HG02588 (cell line): ENCODE measurements at regions not wholly inside any gene's neighbourhood (a gene's known extent, or its start where the extent isn't known, plus 50 kb on each side); places are given as distances from the start of the nearest gene placed in this dataset.
A peak's percentile ranks its signal among the peaks of the same experiment; 100 is the strongest.

Experiments
- ATAC-seq: cut with Tn5 transposase; IDR thresholded peaks from one replicate; pipeline ENCODE4 v1.9.1; 2021; ENCODE audit warnings: mild to moderate bottlenecking, moderate library complexity; ENCODE audit not compliant: unreplicated experiment

GRCh38 chr13:110097013-110097412 lies 209.9 kb downstream of the COL4A1 start:
- no peak for ATAC-seq

DNA sequence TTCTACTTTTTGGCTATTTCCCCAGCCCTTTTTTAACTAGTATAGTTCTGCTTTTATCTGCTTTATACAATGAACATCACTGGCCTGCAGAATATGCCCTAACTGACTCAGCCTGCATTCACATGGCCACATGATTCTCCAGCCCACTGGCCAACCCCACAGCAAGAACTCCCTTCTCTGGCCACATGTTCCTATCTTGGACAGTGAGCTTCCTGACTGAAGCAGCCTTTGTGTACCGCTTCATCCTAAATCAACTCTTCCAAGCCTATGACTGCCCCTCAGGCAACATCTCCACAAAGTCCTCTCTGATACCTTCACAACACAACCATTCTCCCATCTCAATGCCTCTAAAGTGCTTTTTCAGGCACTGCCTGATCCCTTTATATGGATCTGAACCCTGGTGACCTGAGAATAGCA lies 214.1 kb downstream of the COL4A1 start:
- ATAC-seq = no peak

DNA sequence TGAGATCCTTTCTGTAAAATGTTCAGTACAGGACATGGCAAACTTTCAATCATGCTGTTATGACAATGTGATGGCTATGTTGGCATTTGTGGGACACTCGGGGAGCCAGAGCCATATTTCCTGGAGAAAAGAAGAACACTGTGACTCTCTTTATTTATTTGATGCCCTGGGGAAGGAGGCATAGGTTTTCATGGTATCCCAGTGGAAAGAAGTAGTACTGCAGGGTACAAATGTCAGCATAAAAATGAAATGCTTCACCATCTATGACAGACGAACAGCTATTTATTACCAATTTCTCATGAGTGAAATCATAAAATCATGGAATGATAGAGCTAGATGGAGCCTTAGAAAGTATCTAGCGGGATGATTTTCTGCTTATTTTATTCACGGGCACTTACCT lies 217.1 kb downstream of the COL4A1 start:
- no peak for ATAC-seq

- no peak for ATAC-seq
Measured at GRCh38 chr13:110089100-110089499, 217.9 kb downstream of the COL4A1 start.

- ATAC-seq = no peak
Measured at GRCh38 chr13:110073982-110074381, 233.0 kb downstream of the COL4A1 start.

DNA sequence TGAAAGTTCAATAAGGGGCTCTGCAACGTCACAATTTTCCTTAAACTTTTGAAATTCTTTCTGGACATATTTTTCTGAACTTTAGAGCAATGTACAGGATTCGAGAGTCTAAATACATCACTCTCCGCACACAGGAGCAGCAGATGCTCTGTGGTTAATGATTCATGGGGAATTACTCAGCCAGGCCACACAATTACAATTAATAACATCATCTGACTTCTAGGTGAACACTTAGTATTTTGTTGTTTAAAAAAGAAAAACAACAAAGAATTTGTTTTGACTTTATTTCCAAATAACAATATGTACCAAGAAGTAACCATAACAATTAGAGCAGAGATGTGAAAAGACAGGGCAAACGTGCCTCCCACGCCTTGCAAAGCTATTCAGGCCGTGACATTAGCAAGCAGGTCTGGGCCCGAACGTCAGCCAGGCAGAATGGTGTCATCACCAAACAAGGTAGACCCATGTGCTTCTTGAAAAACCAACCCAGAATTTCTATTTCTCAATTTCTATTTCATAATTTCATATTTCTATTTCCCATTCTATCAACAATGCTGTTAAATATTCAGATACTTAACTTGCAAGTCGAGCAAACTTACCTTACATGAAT lies 236.3 kb downstream of the COL4A1 start:
- no peak for ATAC-seq

DNA sequence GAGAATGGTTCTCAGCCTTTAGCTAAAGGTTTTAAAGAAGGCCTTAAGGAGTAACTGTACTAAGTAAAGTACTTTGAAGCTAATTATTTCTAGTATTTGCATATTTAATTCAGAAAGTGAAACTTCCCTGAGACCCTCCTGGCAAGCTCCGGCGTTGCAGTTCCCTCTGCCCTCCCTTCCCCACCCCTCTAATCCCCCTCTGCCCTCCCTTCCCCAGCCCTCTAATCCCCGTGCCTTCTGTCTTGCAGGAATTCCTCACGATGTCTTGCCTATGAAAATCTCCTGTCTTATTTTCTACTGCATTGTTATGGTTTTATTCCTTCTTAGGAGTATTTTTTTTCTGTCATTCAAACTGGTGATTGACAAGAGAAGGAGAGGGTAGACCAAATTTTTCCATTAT lies 236.9 kb downstream of the COL4A1 start:
- ATAC-seq = no peak

DNA sequence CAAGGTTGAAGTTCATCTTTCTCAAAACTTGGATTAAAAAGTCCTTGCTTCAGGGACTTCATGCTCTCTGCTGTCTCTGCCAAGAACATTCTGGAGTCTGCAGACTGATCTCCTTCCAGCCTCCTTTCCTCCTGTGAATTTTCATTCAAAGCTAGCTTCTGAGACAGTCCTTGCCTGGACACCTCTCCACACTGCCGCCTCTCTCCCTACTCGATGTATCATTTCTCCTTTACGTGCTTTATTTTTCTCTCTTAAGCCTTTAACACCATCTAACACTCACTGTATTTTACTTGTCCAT lies 238.8 kb downstream of the COL4A1 start:
- ATAC-seq = no peak

GRCh38 chr13:110067355-110068175 lies 239.4 kb downstream of the COL4A1 start:
- no peak for ATAC-seq

DNA sequence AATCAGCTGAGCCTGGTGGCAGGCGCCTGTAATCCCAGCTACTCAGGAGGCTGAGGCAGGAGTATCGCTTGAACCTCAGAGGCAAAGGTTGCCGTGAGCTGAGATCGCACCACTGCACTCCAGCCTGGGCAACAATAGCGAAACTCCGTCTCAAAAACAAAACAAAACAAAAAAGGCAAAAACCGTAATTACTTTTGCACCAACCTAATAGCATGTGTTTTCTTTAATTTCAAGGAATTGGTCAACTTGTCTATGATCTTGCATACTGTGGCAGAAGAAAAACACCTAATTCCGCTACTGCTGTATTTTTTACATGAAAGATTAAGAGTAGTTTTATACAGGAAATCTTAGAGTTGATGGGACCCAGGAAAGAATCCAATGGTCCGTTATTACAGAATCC lies 241.2 kb downstream of the COL4A1 start:
- no peak for ATAC-seq

- no peak for ATAC-seq
Measured at GRCh38 chr13:110063490-110064421, 243.2 kb downstream of the COL4A1 start.

DNA sequence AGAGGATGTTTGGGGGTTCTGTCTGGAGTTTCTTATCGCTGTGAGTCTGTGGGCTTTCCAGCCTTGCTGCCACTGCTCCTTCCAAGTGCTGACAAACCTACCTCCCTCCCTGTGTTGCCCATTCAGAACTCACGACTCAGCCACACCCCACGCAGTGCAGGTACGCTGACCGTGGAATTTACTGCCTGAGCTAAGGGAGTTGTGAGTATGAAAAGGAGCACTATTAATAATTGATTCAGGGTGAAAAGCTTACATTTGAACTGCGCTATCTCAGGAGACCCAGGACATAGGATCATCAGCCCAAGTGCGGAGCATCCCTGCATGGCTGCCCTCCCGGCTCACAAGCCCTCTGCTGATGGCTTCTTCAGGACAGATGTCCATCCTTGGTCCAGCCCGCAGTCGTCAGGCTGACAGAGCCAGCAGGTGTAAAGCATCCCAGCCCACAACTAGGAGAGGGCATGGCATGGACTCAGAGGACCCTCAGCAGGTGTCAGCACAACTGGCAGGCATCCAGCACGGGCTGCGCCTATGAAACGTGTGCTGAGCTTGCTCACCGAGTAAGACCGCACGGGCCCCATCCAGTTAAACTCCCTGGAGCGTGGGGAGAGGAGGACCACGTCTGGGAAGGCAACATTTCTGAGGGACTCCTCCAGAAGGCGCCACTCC lies 244.0 kb downstream of the COL4A1 start:
- no peak for ATAC-seq

GRCh38 chr13:110062077-110062776 lies 244.7 kb downstream of the COL4A1 start:
- no peak for ATAC-seq

DNA sequence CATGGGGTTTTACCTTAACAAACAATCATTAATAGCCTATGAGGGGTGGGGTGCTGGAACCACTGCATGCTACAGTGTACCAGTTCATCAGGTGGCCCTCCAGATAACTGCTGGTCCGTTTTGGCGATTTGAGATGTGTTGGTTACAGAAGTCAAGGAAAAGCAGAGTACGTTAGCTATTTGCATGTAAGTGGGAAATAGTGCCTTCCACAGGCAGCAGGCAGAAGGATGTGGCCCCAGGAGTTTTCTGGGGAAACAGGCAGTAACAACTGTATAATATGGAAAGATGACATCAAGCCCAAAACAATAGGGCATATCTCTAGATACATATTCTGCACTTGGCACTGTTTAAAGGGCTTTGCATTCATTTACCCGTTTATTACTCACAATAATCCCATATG lies 245.7 kb downstream of the COL4A1 start:
- no peak for ATAC-seq

DNA sequence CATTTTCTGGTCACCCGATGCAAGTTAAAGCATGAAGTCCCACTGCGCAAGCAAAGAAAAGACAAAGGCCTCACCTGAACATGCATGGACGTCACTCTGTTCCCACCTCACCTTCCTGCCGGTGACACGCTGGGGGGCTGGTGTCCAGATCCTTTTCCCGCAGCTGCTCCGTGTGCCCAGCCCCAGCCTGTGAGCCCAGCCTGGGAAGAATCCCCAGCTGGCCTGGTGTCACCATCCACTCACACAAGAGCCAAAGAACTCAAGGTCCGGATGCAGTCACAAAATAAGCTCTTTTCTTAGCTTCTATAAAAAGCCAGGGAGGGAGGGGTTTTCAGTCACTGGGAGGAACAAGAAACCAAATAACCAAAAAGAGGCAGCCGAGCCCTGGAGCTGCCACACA lies 249.9 kb downstream of the COL4A1 start:
- ATAC-seq = no peak

DNA sequence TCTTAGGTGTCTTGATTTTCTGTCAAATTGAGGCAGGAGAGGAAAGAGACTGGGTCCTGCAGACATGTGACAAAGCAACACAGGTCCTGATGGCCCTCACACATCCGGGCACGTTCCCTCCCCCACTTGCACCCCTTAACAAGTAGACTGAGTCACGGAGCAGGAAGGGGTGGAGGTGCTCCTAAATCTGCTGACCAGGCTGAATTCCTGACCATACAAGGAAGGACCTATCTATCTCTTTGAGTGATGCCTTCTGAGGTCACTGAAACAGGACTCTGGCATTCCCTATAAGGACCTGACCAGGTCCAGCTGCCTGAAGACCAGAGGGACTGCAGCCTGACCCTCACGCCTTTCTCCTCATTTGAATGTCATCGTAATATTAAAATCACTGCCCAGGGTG lies 250.3 kb downstream of the COL4A1 start:
- no peak for ATAC-seq

DNA sequence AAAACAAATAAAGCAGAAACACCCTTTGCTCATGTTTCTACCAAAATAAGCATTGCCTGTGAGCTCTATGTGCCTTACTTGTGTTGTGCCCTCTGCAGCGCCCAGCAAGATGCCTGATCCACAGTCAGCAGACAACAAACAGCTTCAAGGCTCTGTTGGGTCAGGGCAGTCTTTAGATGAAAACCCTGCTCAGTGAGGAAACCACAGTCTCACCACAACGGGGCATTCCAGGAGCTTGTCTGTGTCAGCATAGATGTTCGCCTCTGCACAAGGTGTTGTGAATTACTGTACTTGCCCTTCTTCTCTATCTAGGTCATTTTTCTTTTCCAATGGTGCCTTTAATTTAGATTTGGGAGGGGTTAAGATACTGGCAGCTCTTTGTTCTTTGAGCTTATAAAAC lies 251.9 kb downstream of the COL4A1 start:
- ATAC-seq = peak; percentile 75

- ATAC-seq = no peak
Measured at GRCh38 chr13:110054041-110054440, 252.9 kb downstream of the COL4A1 start.

- ATAC-seq = no peak
Measured at GRCh38 chr13:110047496-110047895, 259.5 kb downstream of the COL4A1 start.

- no peak for ATAC-seq
Measured at GRCh38 chr13:110046811-110047210, 260.1 kb downstream of the COL4A1 start.

GRCh38 chr13:110045919-110046318 lies 259.5 kb upstream of the IRS2 start:
- no peak for ATAC-seq
